T1000 (cell line): ENCODE measurements at regions not wholly inside any gene's neighbourhood (a gene's known extent, or its start where the extent isn't known, plus 50 kb on each side); places are given as distances from the start of the nearest gene placed in this dataset.

ENCODE experiments used
- DNase-seq: peaks from one replicate; lab custom pipeline; 2025; ENCODE audit warnings: mixed read lengths; lab: John Stamatoyannopoulos, UW

GRCh38 chr20:60693496-60694133, 558.4 kb upstream of the CDH4 start:
- DNase-seq = no peak

GRCh38 chr20:60694763-60695162, 557.3 kb upstream of the CDH4 start:
- no peak for DNase-seq

GRCh38 chr20:60695226-60696000, 556.6 kb upstream of the CDH4 start:
- DNase-seq = no peak

GRCh38 chr20:60697252-60697651, 554.8 kb upstream of the CDH4 start:
- no peak for DNase-seq

- no peak for DNase-seq
Measured at GRCh38 chr20:60700728-60701127, 551.3 kb upstream of the CDH4 start.

GRCh38 chr20:60704147-60704546, 547.9 kb upstream of the CDH4 start:
- DNase-seq = no peak

GRCh38 chr20:60713396-60713795, 538.7 kb upstream of the CDH4 start:
- no peak for DNase-seq

GRCh38 chr20:60715172-60715571, 536.9 kb upstream of the CDH4 start:
- no peak for DNase-seq

GRCh38 chr20:60718743-60719480, 533.1 kb upstream of the CDH4 start:
- DNase-seq = no peak

- no peak for DNase-seq
Measured at GRCh38 chr20:60725311-60725906, 526.7 kb upstream of the CDH4 start.

GRCh38 chr20:60727425-60727824, 524.6 kb upstream of the CDH4 start:
- no peak for DNase-seq

- no peak for DNase-seq
Measured at GRCh38 chr20:60728705-60729104, 523.4 kb upstream of the CDH4 start.

- DNase-seq = no peak
Measured at GRCh38 chr20:60729135-60729900, 522.7 kb upstream of the CDH4 start.

GRCh38 chr20:60732322-60732721, 519.7 kb upstream of the CDH4 start:
- no peak for DNase-seq

GRCh38 chr20:60748086-60748485, 504.0 kb upstream of the CDH4 start:
- no peak for DNase-seq

GRCh38 chr20:60749804-60750602, 502.1 kb upstream of the CDH4 start:
- no peak for DNase-seq

- no peak for DNase-seq
Measured at GRCh38 chr20:60750909-60751308, 501.2 kb upstream of the CDH4 start.

- DNase-seq = no peak
Measured at GRCh38 chr20:60751826-60752225, 500.2 kb upstream of the CDH4 start.

GRCh38 chr20:60752741-60753420, 499.2 kb upstream of the CDH4 start:
- no peak for DNase-seq

- no peak for DNase-seq
Measured at GRCh38 chr20:60754856-60755255, 497.2 kb upstream of the CDH4 start.
